SW 1271 (cell line): ENCODE measurements at regions not wholly inside any gene's neighbourhood (a gene's known extent, or its start where the extent isn't known, plus 50 kb on each side); places are given as distances from the start of the nearest gene placed in this dataset.

Experiments
- DNase-seq, 2 experiments: peaks; one replicate each; lab custom pipeline; 2025; lab: John Stamatoyannopoulos, UW

DNA sequence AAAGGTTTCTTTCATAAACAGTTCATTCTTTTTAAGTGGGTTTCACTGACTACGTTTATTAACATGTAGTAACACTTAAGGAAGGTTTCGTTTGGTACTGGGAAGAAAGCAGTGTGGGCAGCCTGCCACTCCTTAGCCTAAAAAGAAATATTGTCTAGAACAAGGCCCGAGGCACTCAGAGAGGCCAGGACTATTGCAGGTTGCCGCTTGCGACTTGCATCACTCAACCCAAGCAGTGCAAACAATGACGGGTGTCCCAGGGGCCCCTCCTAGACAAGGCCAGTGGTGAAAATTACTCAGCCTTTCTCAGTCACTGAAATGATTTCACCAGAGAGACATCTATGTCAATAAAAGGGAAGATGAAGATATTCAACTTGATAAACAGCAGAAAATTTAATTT lies 243.9 kb downstream of the SNX13 start:
- no peak for DNase-seq

DNA sequence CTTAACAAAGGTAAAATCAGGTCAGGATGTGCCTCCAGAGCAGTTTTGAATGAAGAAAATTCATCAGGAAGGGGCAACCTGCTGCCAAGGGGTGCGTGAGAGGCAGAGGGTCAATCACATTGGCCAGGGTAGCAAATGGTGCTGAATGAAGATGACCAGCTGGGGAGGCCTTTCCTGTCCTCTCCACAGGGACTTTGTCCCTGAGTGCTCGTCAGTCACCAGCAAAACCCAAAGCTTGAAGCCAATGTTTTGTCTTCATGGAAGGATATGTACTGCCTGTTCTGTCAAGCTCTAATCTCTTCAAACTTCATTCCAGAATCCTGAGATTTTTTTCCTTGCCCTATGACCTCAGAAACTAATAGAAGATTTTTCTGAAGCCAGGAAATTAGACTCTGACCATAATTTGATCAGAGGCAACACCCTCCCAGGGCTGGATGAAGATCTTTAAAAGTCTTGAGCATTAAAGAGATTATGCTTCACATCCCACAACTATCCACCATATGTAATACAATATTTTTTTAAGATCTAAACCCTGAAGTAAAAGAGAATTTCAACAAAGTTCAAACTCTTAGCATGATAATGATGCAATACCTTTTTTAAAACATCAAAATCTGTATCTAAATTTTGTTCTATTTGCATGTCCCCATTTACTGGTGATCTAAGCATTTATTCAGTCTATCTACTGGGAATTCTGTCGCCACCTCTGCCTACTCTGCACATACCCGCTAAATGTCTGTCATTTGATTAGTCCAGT lies 243.0 kb downstream of the SNX13 start:
- no peak for DNase-seq

GRCh38 chr7:17699696-17700095 lies 240.6 kb downstream of the SNX13 start:
- no peak for DNase-seq

DNA sequence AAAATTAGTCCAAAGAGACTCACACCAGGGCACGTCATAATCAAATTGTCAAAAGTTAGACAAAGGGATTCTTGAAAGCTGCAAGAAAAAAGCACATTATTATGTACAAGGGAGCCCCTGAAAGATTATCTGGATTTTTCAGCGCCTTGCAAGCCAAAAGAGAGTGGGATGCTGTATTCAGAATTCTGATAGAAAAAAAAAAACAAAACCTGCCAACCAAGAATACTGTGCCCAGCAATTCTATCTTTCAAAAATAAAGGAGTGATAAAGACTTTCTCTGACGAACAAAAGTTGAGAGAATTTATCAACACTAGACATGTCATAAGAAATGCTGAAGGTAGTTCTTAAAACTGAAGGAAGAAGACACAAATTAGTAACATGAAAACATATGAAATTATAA lies 240.2 kb downstream of the SNX13 start:
- DNase-seq = no peak

- DNase-seq = no peak
These were observed 234.0 kb downstream of the SNX13 start for GRCh38 chr7:17706275-17706674.

DNA sequence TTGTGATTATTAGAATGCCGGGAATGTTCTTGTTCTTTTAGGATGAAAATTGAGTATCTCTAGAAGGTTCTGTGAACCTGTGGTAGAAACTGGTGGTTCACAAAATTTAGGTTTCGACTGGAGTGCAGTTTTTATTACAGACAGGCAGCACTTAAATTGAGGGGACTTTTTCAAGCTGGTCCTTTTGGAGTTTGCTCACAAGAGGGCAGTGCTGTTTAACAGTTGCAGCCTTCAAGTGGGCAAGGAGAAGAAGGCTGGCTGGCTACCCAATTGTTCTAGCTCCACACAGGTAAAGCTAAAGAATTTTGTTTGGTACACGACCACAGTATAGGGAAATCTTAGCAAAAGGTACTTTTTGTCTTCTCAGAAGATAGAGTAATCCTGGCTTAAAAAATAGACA lies 233.6 kb downstream of the SNX13 start:
- DNase-seq = peak; percentile 12 to 73

DNA sequence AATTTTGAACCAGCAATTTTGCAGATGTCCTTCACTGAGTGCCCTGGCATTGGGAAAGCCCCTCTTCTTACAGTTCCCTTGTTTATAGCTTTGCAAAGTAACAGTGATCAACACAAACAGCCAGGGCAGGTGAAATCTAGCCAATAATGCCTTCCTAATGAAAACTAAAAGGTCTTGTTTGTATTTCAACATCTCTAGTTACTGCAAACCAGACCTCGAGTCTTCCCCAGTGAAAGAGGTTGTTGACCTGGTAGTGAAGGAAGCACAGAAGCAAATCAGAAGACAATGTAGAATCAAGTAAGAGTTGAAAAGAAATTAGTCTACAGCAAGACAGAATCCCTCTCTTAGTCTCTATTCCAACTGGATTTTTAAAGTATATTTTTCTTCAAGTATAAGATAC lies 231.2 kb downstream of the SNX13 start:
- DNase-seq = no peak

GRCh38 chr7:17709599-17709998 lies 230.7 kb downstream of the SNX13 start:
- no peak for DNase-seq

- DNase-seq = no peak
These were observed 230.0 kb downstream of the SNX13 start for GRCh38 chr7:17710312-17710711.

DNA sequence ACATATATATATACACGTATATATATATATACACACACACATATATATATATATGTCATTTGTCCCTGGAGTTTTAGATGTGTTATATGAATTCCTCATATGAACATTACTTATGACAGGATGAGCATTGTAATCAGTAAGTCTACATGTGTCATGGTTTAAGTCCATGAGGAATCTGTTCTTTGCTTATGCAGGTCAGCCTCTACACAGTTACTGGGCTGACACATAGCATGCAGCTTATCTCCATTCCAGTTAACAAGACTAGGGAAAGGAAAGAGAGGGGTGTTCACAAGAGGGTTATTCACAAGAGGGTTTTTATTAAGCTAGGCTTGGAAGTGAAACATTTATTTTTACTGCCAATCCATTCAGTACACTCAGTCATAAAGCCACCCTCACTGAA lies 226.7 kb downstream of the SNX13 start:
- no peak for DNase-seq

DNA sequence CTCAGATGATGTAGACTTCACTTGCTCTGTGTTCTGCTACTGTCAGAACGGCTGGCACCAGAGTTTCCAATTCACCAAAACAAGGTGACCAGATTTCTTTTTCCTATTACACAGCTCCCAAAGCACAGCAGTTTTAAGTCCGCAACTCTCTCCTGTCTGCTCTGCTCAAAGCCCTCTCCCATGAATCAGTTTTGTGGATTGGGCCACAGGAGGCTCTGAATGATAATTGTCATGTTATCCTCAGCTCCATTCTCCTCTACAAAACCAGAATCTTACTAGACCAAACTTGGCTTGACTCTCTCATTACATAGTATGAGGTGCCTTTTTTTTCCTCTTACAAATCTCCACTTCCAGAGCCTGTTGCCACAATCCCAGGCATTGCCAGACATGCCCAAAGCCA lies 223.5 kb downstream of the SNX13 start:
- no peak for DNase-seq

DNA sequence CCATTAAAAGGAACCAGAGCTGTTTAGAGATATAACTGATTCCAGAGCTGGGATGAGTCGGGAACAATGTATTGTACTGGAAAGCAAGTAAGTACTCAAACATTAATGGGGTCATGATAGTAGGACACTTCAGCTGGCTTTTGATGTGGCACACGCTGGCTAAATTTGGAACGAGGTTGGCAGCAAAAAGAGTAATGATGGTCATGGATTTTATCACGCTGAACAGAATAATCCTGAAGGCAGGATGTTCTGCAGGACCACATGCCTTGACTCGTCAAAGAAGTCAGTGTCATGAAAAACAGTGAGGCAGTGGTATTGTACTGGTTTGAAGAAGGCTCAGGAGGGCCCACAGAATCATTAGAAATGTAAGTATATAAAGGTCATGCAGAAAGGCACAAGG lies 220.3 kb downstream of the SNX13 start:
- DNase-seq = no peak

- DNase-seq = no peak
These were observed 218.5 kb downstream of the SNX13 start for GRCh38 chr7:17721736-17722285.

DNA sequence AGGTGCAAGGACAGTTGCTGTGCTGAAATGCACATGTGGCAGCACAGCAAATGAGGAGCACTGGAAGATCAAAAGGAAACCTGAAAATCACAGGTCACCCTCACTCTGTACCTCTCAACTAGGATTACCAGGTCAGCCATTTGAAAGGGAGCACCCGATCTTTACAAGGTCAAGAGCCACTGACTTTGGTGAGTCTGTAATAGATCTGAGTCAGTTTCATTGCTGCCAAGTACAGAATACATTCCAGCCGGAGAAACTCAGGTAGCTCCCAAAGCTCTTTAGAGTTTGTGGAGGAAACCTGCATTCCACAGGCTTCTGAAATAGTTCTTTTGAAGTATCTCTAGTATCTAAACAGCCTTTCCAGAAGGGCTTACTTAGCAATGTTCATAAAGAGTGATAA lies 217.5 kb downstream of the SNX13 start:
- no peak for DNase-seq

GRCh38 chr7:17725821-17726220 lies 214.5 kb downstream of the SNX13 start:
- DNase-seq = no peak

- no peak for DNase-seq
These were observed 208.2 kb downstream of the SNX13 start for GRCh38 chr7:17732083-17732482.
